ENCODE measurements at regions not wholly inside any gene's neighbourhood (a gene's known extent, or its start where the extent isn't known, plus 50 kb on each side); places are given as distances from the start of the nearest gene placed in this dataset.

DNA sequence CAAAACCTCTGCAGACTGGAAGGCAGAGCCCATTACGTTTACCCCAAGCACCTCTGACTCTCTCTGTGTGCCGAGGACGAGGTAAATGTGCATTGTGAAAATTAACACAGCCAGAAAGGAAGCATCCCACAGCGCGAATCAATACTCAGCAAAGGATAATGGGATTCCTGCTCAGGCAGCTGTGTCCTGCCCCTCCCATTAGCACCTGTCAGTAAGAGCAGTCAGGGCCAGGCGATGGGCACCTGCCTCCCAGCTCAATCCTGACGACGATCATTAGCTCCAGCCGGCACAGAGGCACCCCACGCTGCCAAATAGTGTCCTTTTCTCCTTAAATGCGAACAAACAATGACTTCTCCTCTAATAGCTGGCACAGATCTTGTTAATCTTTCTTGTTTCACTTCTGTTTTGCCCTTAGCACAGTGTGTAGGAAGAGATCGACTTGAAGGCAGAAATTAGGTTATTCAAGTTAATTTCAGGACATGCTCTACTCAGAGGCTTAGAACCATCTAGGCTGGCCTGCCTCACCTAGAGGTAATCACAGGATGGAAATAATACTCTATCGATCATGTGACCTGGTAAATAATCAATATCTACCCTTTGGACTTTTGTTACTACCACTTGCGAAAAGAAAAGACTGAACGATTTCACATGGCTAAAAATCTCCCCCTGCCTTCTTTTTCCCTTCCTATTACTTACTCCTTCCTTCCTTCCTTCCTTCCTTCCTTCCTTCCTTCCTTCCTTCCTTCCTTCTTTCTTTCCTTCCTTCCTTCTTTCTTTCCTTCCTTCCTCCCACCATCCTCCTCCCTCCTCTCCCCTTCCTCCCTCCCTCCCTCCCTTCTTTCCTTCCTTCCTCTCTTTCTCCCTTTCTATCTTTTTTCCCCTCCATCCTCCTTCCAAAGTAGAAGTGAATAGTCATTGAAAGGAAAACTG is 487.9 kb upstream of the ID2 start:
- DNase-seq: no peak

- DNase-seq: no peak
Measured at GRCh38 chr2:8195784-8196183, 486.1 kb upstream of the ID2 start.

GRCh38 chr2:8196316-8196715 is 485.5 kb upstream of the ID2 start:
- DNase-seq: no peak

DNA sequence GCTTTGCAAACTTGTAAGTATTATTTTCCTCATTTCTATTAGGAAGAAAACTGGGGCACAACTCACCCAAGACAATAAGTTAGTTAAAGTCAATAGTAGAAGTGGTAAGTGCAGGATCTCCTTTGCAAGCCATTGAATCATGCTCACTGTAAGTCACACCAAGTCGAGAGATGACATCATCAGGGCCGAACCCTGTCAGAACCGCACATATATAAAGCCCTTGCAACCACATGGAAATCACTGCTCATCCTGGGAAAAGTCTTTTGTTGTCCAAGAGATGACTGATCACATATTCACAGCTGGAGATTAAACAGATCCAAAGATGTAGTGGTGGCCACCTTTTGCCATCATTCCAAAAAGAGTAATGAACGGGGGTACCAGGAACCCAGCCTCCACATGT is 484.8 kb upstream of the ID2 start:
- DNase-seq: no peak

DNA sequence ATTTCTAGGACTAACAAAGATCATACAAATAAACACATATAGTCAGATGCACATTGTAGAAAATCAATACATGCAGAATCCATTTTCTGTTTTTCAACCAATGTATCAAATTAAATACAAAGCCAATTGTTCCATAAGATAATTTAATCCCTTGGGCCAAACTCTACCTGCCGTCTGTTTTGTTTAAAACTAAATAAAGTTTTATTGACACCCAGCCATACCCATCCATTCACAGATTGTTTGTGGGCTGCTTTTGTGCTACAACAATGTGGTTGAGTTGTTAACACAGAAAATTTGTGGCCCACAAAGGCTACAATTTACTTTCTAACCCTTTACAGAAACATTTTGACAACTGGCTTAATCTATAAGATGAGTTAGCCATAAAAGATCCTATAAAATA is 484.0 kb upstream of the ID2 start:
- DNase-seq: no peak

DNA sequence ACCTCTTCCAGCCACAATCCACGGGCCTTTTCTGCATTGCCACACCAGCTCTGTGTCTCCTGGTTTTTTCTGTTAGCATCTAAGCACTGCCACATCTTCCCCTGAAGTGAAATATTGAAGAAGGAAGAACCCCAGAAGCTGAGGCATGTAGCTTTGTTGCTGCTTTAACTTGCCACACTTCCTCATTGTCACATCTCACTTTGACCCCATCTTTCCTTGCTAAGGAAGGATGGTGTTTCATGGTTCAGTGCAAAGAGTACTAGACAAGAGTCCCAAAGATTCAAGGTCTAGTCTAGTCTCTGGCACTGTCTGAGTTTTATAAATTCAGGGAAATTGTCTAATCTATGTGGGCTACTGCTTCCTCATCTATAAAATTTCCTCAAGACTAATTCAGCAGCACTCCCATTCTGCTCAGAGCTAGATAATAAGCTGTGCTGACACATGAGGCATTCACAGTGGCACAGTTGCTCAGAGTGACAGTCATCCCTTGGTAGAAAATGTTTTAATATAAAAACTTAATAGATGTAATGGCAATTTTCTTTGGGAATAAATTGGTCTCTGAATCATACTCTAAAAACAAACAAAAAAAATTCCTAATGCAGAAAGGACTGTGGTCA is 483.0 kb upstream of the ID2 start:
- DNase-seq: no peak

DNA sequence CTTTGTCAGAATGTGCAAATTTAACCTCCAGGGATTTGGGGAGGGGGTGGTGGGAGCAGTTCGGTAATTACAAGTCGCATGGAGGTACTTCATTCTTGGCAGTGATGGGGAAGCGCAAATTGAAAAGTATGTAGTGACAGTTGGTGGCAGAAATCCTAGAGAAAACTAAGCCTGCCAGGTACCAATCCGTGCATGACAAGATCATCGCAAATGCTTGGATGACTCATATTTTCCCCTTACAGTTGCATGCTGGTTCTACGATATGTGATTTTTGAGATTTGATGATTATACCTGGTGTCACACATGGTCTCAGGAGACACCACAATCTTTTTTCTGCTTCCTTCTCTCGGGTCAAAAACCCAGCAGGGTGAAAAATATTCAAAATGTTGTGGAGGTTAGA is 479.7 kb upstream of the ID2 start:
- peak; percentile 53 for DNase-seq

GRCh38 chr2:8203364-8203763 is 478.5 kb upstream of the ID2 start:
- DNase-seq: no peak

GRCh38 chr2:8204711-8205110 is 477.1 kb upstream of the ID2 start:
- no peak for DNase-seq

DNA sequence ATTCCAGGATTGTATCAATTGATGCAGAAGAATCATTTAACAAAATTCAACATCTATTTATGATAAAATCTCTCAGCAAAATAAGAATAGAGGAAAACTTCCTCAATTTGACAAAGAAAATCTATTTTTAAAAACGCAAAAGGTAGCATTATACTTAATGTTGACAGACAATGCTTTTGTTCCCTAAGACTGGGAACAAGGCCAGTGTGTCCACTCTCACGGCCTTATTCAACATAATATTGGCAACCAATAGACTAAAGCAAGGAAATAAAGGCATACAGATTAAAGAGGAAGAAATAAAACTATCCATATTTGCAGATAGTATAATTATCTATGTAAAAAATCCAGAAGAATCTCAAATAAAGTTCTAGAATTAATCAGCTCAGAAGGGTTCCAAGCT is 472.4 kb upstream of the ID2 start:
- DNase-seq: no peak

DNA sequence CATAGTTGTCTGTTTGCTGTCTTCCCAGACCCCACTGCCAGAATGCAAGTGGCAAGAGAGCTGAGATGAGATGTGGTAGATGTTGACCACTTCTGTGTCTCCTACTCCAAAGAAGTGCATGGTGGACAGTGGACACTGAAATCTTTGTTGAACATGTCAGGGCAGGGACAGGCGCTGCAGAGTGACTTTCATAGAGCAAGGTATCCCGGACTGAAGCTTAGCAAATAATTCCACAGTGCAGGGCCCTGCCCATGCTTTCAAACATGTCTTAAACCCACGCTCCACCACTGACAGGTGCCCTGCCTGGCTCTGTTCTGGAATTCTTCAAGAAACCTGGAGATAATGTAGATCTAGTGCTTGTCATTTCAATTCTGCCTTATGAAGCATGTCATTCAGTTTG is 470.5 kb upstream of the ID2 start:
- no peak for DNase-seq

DNA sequence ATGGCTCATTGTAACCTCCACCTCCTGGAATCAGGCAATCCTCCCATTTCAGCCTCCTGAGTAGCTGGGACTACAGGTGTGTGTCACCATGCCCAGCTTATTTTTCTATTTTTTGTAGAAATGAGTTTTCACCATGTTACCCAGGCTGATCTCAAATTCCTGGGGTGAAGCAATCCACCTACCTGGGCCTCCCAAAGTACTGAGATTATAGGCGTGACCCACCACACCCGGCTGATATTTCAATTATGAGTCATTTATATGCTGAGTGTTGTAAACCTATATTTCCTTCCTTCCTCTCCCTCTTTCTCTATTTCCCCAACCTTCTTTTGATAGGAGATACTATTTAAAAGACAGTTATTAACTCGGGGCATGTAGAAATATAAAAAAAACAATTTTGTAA is 469.6 kb upstream of the ID2 start:
- peak; percentile 24 for DNase-seq

DNA sequence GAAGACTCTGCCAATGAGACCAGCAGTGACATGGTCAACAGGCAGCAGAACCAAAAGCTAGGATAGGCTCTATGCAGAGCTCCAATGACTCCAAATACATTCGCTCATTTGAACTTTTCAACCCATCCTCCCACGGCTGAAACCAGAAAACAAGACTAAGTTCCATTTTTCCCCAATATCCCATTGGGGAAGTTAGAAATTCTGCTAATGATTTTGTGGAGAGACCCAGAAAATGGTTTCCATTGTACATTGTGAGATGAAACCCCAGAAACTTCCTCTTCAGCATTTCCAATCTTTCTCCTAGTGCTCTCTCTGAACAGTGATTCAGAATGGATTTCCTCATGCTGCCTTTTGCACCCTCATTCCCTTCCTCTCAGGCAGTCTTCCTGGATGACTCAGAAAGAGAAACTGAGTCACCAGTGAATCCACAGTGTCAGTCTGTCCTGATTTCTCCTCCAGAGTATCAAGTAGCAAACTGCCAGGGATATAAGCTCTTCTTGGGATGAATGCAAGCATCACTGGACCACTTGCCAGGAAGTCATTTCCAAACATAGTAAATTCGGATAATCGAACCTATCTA is 467.7 kb upstream of the ID2 start:
- no peak for DNase-seq

GRCh38 chr2:8215159-8215863 is 466.5 kb upstream of the ID2 start:
- no peak for DNase-seq

DNA sequence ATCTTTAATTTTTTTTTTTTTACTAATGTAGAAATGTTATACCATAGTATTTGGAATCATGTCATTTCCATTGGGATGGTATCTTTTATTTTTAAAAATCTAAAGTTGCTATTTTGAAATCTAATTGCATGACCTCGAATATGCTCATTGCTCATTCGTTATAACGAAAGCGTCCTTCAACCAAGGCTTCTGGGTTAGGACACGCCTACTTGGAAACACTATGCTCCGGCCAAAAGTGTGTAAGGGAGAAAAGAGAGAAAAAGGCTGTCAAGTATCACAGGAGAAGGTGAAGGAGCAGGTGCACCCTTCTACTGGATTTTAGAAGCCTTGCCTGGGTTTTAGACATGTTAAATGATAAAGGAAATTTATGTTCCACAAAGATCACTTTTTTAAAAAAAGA is 465.9 kb upstream of the ID2 start:
- DNase-seq: no peak

DNA sequence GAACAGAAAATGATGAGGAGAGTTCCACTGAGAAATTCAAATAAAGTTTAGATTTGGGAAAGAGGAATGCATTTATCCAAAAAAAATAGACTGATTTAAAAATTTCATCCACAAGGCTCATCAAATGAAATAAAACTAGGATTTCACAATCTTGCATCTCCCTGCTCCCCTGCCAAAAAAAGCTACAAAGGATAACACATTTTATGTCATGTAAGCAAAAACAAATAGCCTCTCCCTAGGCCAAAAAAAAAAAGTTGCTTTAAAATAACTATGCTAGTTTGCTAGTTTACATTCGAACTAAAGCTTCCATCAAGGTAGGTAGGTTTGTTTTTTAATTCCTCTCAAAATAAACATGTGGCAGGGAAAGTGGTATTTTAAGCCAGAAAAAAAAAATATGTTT is 465.5 kb upstream of the ID2 start:
- DNase-seq: no peak

DNA sequence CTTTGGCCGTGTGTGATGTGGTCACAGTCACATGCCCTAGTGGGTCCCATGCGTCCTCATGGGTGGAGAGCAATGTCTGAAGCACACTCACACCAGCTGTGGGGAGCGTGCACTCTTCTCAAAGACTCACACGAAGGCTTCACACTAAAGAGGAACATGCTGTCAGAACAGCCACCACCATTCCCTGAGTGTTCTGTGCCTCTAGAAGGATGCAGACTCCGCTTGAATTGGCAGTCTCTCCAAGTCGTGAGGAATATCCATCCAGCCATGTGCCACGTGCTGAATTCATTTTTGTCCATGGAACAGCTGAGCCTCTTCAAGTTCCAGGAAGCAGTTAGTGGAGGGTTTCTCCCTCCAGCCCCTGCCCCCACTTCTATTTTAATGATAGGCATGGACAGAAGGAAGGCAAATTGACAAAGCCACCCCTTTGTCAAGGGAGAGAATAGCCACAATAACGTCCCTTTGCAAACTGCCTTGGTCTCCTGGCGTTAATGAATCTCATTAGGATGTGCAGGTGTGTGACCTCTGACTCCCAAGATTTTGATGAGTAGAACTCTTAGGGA is 464.3 kb upstream of the ID2 start:
- DNase-seq: no peak

GRCh38 chr2:8219096-8219495 is 462.8 kb upstream of the ID2 start:
- DNase-seq: no peak

GRCh38 chr2:8219631-8220355 is 462.1 kb upstream of the ID2 start:
- no peak for DNase-seq

GRCh38 chr2:8222979-8223694 is 458.7 kb upstream of the ID2 start:
- DNase-seq: no peak

- no peak for DNase-seq
Measured at GRCh38 chr2:8223695-8224346, 458.0 kb upstream of the ID2 start.

All from activated CD4-positive, alpha-beta T cell treated with anti-CD3 and anti-CD28 coated beads, Interleukin-2, amount 50 U/mL, for 16 hours (primary cell).